ENCODE measurements at regions not wholly inside any gene's neighbourhood (a gene's known extent, or its start where the extent isn't known, plus 50 kb on each side); places are given as distances from the start of the nearest gene placed in this dataset.

DNA sequence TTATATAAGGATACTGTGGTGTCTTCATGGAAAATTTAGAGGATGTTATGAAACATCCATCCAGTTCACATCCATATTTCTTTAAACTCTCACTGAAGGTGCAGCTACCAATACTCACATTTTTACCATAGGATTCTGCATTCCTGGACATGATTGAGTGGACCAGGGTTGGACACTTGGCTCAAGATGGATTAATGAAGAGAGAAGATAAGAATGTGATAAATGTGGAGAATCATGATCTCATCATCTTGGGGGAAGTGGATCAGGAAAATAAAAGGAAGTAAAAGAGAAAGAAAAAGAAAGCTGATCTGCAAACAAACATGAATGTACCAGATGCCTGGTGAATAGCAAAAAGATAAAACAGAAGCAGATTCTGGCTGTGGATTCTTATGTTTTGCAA, 175.4 kb downstream of the NPFFR2 start:
- TF ChIP-seq, protein P1, sequence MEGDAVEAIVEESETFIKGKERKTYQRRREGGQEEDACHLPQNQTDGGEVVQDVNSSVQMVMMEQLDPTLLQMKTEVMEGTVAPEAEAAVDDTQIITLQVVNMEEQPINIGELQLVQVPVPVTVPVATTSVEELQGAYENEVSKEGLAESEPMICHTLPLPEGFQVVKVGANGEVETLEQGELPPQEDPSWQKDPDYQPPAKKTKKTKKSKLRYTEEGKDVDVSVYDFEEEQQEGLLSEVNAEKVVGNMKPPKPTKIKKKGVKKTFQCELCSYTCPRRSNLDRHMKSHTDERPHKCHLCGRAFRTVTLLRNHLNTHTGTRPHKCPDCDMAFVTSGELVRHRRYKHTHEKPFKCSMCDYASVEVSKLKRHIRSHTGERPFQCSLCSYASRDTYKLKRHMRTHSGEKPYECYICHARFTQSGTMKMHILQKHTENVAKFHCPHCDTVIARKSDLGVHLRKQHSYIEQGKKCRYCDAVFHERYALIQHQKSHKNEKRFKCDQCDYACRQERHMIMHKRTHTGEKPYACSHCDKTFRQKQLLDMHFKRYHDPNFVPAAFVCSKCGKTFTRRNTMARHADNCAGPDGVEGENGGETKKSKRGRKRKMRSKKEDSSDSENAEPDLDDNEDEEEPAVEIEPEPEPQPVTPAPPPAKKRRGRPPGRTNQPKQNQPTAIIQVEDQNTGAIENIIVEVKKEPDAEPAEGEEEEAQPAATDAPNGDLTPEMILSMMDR (IDR thresholded peaks at IDR 0.05), result no peak
- TF ChIP-seq POLR2A (IDR thresholded peaks at IDR 0.05; ENCODE audit: low read length), result no peak
- no peak for TF ChIP-seq RAD21 (conservative IDR thresholded peaks at IDR 0.05 in 1 of 2, IDR thresholded peaks at IDR 0.05 in 1 of 2)
- TF ChIP-seq ZSCAN20 (CRISPR knock-in tag; IDR thresholded peaks at IDR 0.05), result no peak
- TF ChIP-seq, protein P2, sequence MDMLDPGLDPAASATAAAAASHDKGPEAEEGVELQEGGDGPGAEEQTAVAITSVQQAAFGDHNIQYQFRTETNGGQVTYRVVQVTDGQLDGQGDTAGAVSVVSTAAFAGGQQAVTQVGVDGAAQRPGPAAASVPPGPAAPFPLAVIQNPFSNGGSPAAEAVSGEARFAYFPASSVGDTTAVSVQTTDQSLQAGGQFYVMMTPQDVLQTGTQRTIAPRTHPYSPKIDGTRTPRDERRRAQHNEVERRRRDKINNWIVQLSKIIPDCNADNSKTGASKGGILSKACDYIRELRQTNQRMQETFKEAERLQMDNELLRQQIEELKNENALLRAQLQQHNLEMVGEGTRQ (IDR thresholded peaks at IDR 0.05), result no peak
- TF ChIP-seq RCOR1 (IDR thresholded peaks at IDR 0.05; ENCODE audit: low read depth, low read length), result no peak

Data from A549 (cell line).